ENCODE measurements at regions not wholly inside any gene's neighbourhood (a gene's known extent, or its start where the extent isn't known, plus 50 kb on each side); places are given as distances from the start of the nearest gene placed in this dataset.
"Not testable (repeated sequence)": the region's sequence is repeated elsewhere in the genome, so short reads cannot be mapped to it uniquely, and the experiment has no call there.

GRCh38 chr4:189090174-189090814 lies 850.4 kb upstream of the FRG1 start:
- DNase-seq (ENCODE audit: low read depth in 2 of 2) = no peak

- no peak for DNase-seq (ENCODE audit: low read depth in 2 of 2)
These were observed 848.1 kb upstream of the FRG1 start for GRCh38 chr4:189092581-189092980.

DNA sequence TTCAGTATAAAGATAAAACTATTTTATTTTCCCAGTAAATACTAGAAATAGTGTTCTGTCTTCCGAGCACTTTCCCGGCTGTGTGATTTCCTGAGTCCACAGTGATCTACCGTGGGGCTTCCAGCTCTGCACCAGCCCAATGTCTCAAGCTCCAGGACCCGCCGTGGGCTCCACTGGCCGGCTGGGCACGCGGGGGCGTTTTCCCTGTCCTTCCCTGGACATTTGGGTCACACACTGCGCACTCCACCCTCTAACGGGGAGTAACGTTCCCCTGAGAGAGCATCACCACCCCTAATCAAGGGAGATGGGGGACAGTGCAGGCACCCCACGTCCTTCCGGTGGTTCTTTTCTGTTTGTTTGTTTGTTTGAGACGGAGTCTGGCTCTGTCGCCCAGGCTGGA lies 844.6 kb upstream of the FRG1 start:
- no peak for DNase-seq (ENCODE audit: low read depth in 2 of 2)

DNA sequence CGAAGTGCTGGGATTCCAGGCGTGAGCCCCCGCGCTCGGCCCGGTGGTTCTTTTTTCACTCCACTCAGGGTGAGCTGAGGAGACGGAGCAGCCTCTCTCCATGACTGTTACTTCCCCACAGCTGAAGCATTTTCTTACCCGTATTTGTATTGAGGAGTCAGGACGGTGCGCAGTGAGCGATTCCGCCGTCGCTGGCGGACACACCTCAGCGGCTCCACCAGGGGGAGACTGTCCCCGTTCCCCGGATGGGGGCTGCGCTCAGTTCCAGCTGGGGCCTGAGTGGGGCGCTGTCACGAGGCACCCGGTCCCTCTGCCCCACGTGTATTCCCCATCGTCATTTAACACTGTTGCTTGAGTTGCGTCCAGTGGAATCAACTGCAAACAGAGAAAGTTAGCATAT lies 844.0 kb upstream of the FRG1 start:
- no peak for DNase-seq (ENCODE audit: low read depth in 2 of 2)

DNA sequence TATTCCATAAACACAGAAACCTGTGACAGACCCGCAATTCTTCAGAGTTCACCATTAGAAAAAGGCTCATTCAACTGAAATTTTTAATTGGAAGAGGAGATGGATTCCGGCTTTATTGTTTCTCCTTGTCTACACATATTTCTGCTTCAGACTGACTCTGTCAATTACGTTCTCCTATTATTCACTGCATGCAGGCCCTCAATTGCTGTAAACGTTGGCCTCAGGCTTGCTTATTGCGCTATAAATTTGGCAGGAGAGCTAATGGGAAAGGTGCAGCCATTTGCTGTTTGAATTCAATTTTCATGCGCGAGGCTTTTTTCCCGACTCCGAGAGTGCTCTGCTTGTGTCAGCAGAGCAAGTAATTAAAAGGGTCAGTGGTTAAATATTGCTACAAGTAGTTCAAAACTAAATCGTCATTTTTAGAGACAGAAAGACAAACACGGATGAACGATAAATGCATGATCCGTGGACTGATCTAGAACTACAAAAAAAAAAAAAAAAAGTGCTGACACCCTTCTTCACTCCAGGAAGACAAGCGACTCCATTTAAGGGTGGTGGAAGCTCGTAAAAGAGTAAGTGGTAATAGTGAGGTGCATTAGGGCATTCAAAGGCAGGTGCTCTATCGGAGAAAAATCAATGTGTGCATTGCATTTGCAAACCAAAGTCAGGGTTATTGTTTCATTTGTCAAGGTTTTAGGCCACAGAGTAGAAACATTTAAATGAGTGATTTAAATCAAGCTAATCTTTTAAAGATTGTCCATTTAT lies 841.6 kb upstream of the FRG1 start:
- DNase-seq (ENCODE audit: low read depth in 2 of 2) = no peak

DNA sequence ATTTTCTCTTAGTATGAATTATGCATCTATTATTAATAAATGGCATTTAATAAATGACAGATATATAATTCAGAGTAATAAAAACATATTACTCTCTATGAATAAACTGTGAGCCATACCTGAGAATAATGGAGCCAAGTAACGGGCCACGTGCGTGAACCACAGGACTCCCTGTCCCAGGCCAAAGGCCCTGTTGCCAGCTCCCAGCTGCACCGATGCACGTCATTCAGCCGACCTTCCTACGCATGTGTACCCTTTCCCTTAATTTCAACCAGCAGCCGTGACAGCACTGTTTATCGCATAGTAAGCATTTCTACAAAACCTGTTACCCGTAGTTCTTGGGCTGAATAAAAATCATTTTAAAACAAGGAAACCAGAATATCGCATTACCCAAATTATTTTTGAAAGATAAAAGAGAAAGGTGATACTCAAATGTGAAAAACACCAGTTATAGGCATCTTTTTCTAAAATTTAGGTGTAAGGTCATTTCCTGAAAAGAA lies 827.2 kb upstream of the FRG1 start:
- no peak for DNase-seq (ENCODE audit: low read depth in 2 of 2)

GRCh38 chr4:189117426-189117825 lies 823.2 kb upstream of the FRG1 start:
- DNase-seq (ENCODE audit: low read depth in 2 of 2) = no peak

DNA sequence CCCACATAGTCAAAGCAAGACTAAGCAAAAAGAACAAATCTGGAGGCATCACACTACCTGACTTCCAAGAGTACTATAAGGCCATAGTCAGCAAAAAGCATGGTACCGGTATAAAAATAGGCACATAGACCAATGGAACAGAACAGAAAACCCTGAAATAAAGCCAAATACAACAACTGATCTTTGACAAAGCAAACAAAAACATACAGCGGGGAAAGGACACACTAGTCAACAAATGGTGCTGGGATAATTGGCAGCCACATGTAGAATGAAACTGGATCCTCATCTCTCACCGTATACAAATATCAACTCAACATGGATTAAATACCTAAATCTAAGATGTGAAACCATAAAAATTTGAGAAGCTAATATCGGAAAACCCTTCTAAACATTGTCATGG lies 819.3 kb upstream of the FRG1 start:
- no peak for DNase-seq (ENCODE audit: low read depth in 2 of 2)

DNA sequence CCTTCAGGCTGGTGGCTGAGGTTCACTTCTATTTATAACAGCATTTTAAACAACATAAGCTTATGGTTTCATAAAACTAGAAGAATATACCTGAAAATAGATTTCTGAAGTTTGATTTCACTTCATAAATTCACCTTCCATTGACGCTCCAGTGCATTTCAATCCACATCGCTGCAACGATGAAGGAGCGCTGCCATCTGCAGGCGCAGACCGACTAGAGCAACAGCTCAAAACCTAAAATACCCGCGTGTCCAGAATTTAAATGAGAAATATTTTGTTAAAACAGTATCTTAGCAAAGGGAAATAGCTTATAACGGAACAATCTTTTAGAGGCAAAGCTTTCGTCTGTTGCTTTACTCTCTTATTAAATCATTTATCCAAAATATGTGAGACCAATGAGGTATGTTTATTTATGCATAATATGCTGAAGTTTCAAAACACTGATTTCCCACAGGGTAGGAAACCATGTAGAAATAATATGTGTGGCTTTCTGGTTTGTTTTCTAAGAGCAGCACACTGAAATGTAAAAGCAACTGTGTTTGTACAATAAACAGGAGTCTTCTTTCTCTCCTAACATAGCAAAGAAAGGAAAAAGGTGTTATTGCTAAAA lies 816.4 kb upstream of the FRG1 start:
- no peak for DNase-seq (ENCODE audit: low read depth in 2 of 2)

DNA sequence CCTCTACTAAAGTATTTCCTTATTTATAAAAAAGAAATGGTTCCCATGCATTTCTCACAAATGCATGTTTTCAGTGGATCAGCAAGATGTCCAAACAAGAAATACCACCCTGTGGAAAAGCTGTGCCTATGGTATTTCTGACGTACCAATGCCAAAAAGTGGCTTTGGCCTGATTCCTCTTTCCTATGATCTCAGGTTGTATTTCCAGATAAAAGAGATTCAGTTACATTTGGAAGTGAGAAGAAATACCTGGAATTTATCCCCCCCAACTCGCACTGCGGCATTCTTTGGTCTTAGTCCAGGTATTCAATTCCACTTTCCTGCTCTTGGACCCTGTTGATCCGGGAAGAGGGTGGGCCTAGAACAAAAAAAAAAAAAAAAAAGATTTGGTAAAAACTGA lies 815.9 kb upstream of the FRG1 start:
- no peak for DNase-seq (ENCODE audit: low read depth in 2 of 2)

DNA sequence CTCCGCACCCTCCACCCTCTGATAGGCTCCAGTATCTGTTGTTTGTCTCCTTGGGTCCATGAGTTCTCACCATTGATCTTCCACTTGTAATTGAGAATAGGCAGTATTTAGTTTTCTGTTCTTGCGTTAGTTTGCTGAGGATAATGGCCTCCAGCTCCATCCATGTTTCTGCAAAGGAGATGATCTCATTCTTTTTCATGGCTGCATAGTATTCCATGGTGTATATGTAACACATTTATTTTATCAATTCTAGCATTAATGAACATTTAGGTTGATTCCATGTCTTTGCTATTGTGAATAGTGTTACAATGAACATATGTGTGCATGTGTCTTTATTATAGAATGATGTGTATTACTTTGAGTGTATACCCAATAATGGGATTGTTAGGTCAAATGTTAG lies 814.6 kb upstream of the FRG1 start:
- DNase-seq (ENCODE audit: low read depth in 2 of 2) = no peak

DNA sequence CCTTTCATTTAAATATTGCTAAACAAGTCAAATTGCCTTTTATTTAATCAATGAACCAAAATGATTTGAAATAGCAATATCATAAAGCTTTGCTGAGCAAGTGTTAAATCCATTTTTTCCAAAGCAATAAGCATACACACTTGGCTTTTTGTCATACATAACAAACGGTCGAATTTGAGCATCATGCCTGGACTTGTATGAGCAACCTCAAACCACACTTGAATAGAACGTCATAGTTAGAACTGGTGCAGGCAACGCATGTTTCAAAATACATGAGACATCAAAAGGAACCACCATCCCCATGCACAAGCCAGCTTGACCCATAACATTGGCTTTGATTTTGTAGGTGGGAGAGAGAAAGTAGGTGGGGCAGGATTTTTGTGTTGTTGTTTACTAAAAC lies 812.3 kb upstream of the FRG1 start:
- no peak for DNase-seq (ENCODE audit: low read depth in 2 of 2)

GRCh38 chr4:189129044-189129694 lies 811.5 kb upstream of the FRG1 start:
- no peak for DNase-seq (ENCODE audit: low read depth in 2 of 2)

GRCh38 chr4:189131118-189131517 lies 809.6 kb upstream of the FRG1 start:
- no peak for DNase-seq (ENCODE audit: low read depth in 2 of 2)

DNA sequence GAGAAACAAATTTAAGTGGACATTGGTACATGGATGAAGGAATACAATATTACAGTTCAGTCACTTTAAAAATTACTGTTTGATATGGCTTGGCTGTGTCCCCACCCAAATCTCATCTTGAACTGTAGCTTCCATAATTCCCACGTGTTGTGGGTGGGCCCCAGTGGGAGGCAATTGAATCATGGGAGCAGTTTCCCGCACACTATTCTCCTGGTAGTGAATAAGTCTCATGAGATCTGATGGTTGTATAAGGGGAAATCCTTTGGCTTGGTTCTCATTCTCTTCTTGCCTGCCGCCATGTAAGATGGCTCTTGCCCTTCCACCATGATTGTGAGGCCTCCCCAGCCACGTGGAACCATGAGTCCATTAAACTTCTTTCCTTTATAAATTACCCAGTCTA lies 804.2 kb upstream of the FRG1 start:
- no peak for DNase-seq (ENCODE audit: low read depth in 2 of 2)

DNA sequence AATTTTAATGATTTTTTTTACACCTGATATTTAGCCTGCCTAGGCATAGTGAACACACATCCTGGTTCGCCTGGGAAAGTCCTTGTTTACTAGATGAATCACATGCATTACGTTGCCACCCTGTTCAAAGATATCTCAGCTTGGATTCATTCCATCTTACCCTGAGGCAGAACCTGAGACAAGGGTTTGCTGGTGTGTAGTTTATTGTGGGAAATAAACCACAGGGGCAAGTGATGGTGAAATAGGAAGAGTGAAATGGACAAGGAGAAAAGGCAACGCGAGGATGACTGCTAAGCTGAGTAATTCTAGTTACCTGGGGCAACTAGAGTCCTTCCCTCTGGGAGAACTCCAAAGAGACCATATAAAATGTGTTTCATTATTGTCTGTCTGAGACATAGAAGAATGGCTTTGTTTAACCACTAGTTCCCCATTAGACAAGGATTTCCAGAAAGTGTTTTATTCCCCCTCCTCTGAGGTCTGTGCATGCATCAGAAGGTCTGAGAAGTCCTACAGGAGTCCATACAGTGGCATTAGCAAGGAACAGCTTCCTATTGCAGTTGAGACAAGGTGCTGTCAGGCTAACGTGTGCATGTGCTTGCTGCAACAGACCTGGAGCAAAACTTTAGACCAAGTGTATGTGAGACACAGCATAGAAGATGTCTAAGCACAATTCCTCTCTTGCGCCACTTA lies 797.3 kb upstream of the FRG1 start:
- DNase-seq (ENCODE audit: low read depth in 2 of 2) = no peak

DNA sequence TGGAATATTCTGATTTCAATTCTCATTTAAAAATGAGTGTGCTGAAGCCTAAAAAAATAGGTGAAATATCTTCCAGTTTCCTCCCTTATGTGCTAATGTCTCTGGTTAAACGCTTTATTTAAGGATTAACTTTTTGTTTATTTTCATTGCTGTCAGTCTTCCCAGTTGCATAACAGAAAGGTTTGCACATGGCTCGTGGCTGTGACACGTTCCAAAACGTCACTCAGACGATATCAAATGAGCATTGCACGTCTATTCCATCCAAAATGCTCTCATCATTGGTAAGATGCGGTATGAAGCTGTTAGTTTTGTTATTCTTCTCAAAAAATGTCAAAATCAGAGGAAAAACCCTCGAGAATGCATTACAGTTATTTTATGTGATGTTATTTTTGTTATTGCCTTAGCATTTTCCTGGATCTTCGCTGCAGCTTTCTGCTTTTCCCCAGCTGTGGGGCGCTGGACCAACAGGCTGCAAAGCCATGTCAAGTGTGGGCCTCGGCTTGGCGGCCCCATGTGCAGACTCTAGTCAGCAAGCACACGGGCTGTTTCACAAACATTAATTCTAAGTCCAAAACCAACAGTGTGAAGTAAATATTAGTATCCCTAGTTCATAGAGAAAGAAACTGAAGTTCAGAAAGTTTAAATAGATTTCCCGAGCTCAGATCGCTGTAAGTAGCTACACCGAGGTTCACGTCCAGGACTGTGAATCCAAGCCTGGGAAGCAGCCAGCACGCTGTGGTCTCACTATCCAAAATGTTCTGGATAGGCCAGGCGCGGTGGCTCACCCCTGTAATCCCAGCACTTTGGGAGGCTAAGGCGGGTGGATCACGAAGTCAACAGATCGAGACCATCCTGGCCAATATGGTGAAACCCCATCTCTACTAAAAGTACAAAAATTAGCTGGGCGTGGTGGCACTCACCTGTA lies 793.4 kb upstream of the FRG1 start:
- no peak for DNase-seq (ENCODE audit: low read depth in 2 of 2)

GRCh38 chr4:189155083-189155482 lies 785.6 kb upstream of the FRG1 start:
- DNase-seq (ENCODE audit: low read depth in 2 of 2) = not testable (repeated sequence)

GRCh38 chr4:189162073-189162789 lies 778.4 kb upstream of the FRG1 start:
- no peak for DNase-seq (ENCODE audit: low read depth in 2 of 2)

DNA sequence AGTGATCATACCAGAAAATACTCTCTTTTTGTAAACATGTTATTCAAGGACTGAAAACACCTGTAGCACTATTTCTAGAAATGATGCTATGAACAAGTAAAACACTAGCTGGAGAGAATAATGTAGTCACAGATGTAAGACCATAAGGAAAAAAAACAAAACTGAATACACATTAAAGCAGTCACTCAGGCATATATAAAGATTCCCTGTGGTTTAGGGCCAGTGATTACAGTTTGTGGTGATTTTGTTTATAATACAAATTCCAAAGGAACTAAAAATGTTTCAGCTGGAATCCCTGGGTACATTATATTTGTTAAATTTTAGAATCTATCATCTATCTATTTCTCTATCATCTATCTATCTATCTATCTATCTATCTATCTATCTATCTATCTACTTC lies 777.8 kb upstream of the FRG1 start:
- DNase-seq (ENCODE audit: low read depth in 2 of 2) = no peak

Measured in stimulated activated CD4-positive, alpha-beta T cell treated with anti-CD3 and anti-CD28 coated beads, Interleukin-1b, Interleukin-23, amount 100 ng/mL, for 1 hour (primary cell).